Keratinocyte (primary cell): ENCODE measurements at regions not wholly inside any gene's neighbourhood (a gene's known extent, or its start where the extent isn't known, plus 50 kb on each side); places are given as distances from the start of the nearest gene placed in this dataset.
"Not testable (repeated sequence)": the region's sequence is repeated elsewhere in the genome, so short reads cannot be mapped to it uniquely, and the experiment has no call there.

Experiments used
- DNase-seq: peaks from one replicate; pipeline ENCODE4 v3.0.0-alpha.2; 2011; ENCODE audit warnings: low read depth, missing footprints, low spot score
- FAIRE-seq: peaks from 2 replicates; lab custom pipeline; 2011; peaks lifted over from hg19 to GRCh38; lab: Jason Lieb, UNC
- H2AFZ ChIP-seq: 2 replicates; pipeline ENCODE4 v1.6.0; 2012; ENCODE audit warnings: low read length, control low read depth, inconsistent platforms; ENCODE audit not compliant: control insufficient read depth
- H3K27ac ChIP-seq: 2 replicates; pipeline ENCODE4 v1.5.1; 2011; ENCODE audit warnings: low read length; ENCODE audit not compliant: control insufficient read depth, insufficient read depth
- H3K27me3 ChIP-seq: 3 replicates; pipeline ENCODE4 v1.6.0; 2011; ENCODE audit warnings: low read length; ENCODE audit not compliant: control insufficient read depth, insufficient read depth; ENCODE audit errors: extremely low read depth
- H3K36me3 ChIP-seq, 2 experiments: 2 replicates in 1 of 2; 3 replicates in 1 of 2; pipeline ENCODE4 v1.5.1; 2011; ENCODE audit warnings: low read length in 2 of 2, mild to moderate bottlenecking in 1 of 2; ENCODE audit not compliant: control insufficient read depth in 2 of 2, insufficient read depth in 2 of 2; ENCODE audit errors: extremely low read depth in 1 of 2
- H3K4me1 ChIP-seq: 3 replicates; pipeline ENCODE4 v1.5.1; 2011; ENCODE audit warnings: low read length; ENCODE audit not compliant: control insufficient read depth, insufficient read depth; ENCODE audit errors: extremely low read depth
- H3K4me2 ChIP-seq: 3 replicates; pipeline ENCODE4 v1.6.0; 2011; ENCODE audit warnings: low read depth, low read length; ENCODE audit not compliant: control insufficient read depth, insufficient read depth; ENCODE audit errors: extremely low read depth
- H3K4me3 ChIP-seq, 3 experiments: fragments of 200-600 bp in 1 of 3; sonication (generic) in 1 of 3; 2 replicates in 2 of 3; 3 replicates in 1 of 3; pipeline ENCODE4 v1.5.1; 2011 to 2016; ENCODE audit warnings: low read length in 3 of 3, mild to moderate bottlenecking in 3 of 3, control low read depth in 2 of 3, inconsistent platforms in 1 of 3, low read depth in 1 of 3, mixed read lengths in 1 of 3, mixed run types in 1 of 3, moderate library complexity in 1 of 3; ENCODE audit not compliant: control insufficient read depth in 2 of 3, insufficient read depth in 2 of 3; ENCODE audit errors: extremely low read depth in 1 of 3
- H3K79me2 ChIP-seq: 2 replicates; pipeline ENCODE4 v1.6.0; 2012; ENCODE audit warnings: low read length; ENCODE audit not compliant: control insufficient read depth, insufficient read depth
- H3K9ac ChIP-seq: 3 replicates; pipeline ENCODE4 v1.6.0; 2011; ENCODE audit warnings: low read length; ENCODE audit not compliant: control insufficient read depth, insufficient read depth; ENCODE audit errors: extremely low read depth
- H3K9me1 ChIP-seq: 3 replicates; pipeline ENCODE4 v1.6.0; 2011; ENCODE audit warnings: low read length; ENCODE audit not compliant: control insufficient read depth, insufficient read depth; ENCODE audit errors: extremely low read depth
- H3K9me3 ChIP-seq: 2 replicates; pipeline ENCODE4 v1.5.1; 2012; ENCODE audit warnings: low read depth, low read length; ENCODE audit not compliant: control insufficient read depth
- H4K20me1 ChIP-seq: 3 replicates; pipeline ENCODE4 v1.6.0; 2011; ENCODE audit warnings: low read length; ENCODE audit not compliant: control insufficient read depth, insufficient read depth; ENCODE audit errors: extremely low read depth
- EZH2 ChIP-seq: IDR thresholded peaks from one replicate; pipeline ENCODE4 v1.6.1; 2012; ENCODE audit warnings: inconsistent platforms, mild to moderate bottlenecking, low read length, moderate library complexity
- dilution Hi-C: fragments of 300-500 bp; cut with MboI; formaldehyde crosslinking; loops from one replicate; pipeline ENCODE4 v1.7.0; 2020; ENCODE audit warnings: low sequenced_read_pairs; ENCODE audit not compliant: extremely low pct_ligation_motif_present
- TF ChIP-seq, protein P1 (sequence below), 3 experiments: IDR thresholded peaks in 1 of 3; conservative IDR thresholded peaks in 1 of 3; optimal IDR thresholded peaks in 1 of 3; 2 replicates in 2 of 3; 3 replicates in 1 of 3; pipeline versions ENCODE3 to v1.5.1; 2011; ENCODE audit warnings: low read length in 3 of 3, mild to moderate bottlenecking in 3 of 3, moderate library complexity in 2 of 3, control low read depth in 1 of 3, inconsistent platforms in 1 of 3; ENCODE audit not compliant: insufficient read depth in 2 of 3; ENCODE audit errors: extremely low read depth in 1 of 3

DNA sequence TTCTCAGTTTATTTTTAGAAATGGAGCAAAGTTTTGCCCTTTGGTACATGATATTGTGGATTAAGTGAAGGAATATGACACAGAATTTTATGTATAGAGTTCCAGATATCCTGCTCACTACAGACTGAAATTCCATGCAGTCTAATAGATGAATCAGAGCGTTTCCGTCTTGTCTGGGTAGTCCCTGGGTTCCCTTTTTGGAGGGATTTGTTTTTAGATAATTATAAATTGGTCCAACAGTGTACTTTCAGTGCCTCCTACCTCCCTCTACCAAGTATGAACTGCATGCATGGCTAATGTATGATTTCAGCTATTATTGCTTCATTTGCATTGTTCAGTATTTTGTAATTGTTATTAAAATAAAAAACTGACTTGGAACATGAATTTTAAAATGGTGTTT lies 74.4 kb downstream of the SEPTIN7 start:
- Histone ChIP-seq H3K27me3 (no peaks in the 10 kb centered on the region), H3K4me3 (no peak overlapping the region), H3K4me2 (no peak overlapping the region), H3K4me1 (peaks cover 3% of the 10 kb centered on the region), H3K9me3 (no peaks in the 10 kb centered on the region), H4K20me1 (no peaks in the 10 kb centered on the region), H3K27ac (no peak overlapping the region), H3K36me3 (peaks cover 0 to 1% of the 10 kb centered on the region in 2 experiments), H2AFZ (no peak overlapping the region), H3K79me2 (peaks cover 8% of the 10 kb centered on the region), H3K9me1 (no peaks in the 10 kb centered on the region), H3K9ac (no peak overlapping the region)
- dilution Hi-C loops = no loop called here
- FAIRE-seq (no peak), DNase-seq (no peak)
- TF ChIP-seq EZH2 = no peak
- TF ChIP-seq, protein P1, sequence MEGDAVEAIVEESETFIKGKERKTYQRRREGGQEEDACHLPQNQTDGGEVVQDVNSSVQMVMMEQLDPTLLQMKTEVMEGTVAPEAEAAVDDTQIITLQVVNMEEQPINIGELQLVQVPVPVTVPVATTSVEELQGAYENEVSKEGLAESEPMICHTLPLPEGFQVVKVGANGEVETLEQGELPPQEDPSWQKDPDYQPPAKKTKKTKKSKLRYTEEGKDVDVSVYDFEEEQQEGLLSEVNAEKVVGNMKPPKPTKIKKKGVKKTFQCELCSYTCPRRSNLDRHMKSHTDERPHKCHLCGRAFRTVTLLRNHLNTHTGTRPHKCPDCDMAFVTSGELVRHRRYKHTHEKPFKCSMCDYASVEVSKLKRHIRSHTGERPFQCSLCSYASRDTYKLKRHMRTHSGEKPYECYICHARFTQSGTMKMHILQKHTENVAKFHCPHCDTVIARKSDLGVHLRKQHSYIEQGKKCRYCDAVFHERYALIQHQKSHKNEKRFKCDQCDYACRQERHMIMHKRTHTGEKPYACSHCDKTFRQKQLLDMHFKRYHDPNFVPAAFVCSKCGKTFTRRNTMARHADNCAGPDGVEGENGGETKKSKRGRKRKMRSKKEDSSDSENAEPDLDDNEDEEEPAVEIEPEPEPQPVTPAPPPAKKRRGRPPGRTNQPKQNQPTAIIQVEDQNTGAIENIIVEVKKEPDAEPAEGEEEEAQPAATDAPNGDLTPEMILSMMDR (optimal IDR thresholded peaks at IDR 0.05 in 1 of 3, IDR thresholded peaks at IDR 0.05 in 1 of 3, conservative IDR thresholded peaks at IDR 0.05 in 1 of 3; ENCODE audit: extremely low read depth in 1 of 3, insufficient read depth in 2 of 3, low read length in 3 of 3) = no peak

DNA sequence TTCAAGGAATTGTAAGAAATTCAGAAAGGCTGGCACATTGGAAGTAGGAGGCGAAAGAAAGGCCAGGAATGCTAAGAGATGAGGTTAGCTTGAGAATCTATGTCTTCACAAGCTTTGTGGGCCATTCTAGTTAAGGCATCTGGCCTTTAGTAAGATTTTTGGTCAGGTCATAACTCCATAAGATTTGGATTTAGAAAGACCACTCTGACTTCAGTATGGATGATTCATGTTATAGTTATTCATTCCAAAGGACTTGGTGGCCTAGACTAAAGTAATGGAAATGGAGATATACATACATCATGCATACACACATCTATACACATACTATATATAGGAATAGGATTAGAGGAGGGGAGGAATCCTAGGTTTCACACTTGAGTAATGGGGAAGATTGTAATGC lies 77.5 kb downstream of the SEPTIN7 start:
- TF ChIP-seq EZH2 = no peak
- TF ChIP-seq, protein P1 (optimal IDR thresholded peaks at IDR 0.05 in 1 of 3, IDR thresholded peaks at IDR 0.05 in 1 of 3, conservative IDR thresholded peaks at IDR 0.05 in 1 of 3; ENCODE audit: extremely low read depth in 1 of 3, insufficient read depth in 2 of 3, low read length in 3 of 3) = no peak
- H3K27ac ChIP-seq = no peak overlapping the region
- no peak for DNase-seq
- FAIRE-seq = no peak
- no peak overlapping the region for H3K4me3 ChIP-seq
- H3K4me1 ChIP-seq = peaks cover 3% of the 10 kb centered on the region
- dilution Hi-C loops = no loop called here
- no peaks in the 10 kb centered on the region for H3K79me2 ChIP-seq
- no peak overlapping the region for H3K9ac ChIP-seq
- H3K27me3 ChIP-seq = no peaks in the 10 kb centered on the region
- H3K9me1 ChIP-seq = no peaks in the 10 kb centered on the region
- no peaks in the 10 kb centered on the region for H3K9me3 ChIP-seq
- H3K36me3 ChIP-seq = peaks cover 1 to 4% of the 10 kb centered on the region in 2 experiments
- H2AFZ ChIP-seq = no peak overlapping the region
- no peak overlapping the region for H3K4me2 ChIP-seq
- no peaks in the 10 kb centered on the region for H4K20me1 ChIP-seq

DNA sequence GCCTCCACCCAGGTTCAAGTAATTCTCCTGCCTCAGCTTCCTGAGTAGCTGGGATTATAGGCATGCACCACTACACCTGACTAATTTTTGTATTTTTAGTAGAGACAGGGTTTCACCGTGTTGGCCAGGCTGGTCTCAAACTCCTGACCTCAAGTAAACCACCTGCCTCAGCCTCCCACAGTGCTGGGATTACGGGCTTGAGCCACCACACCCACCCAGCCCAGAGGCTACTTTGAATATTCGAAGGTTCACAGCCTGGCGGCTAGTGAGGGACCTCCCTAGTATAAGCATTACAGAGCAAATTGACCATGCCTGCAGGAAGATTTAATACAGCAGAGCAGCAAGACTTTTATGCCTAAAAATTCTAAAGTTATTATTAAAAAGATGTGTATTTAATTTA lies 86.6 kb downstream of the SEPTIN7 start:
- H3K79me2 ChIP-seq, H3K4me3 ChIP-seq, H3K27ac ChIP-seq, H4K20me1 ChIP-seq, H3K4me1 ChIP-seq, H3K9me1 ChIP-seq, H3K4me2 ChIP-seq, H2AFZ ChIP-seq, DNase-seq, H3K27me3 ChIP-seq, dilution Hi-C loops, FAIRE-seq, H3K9me3 ChIP-seq, H3K9ac ChIP-seq: not testable (repeated sequence)
- peaks cover 4 to 11% of the 10 kb centered on the region in 2 experiments for H3K36me3 ChIP-seq
